GM21447 (cell line): ENCODE measurements at regions not wholly inside any gene's neighbourhood (a gene's known extent, or its start where the extent isn't known, plus 50 kb on each side); places are given as distances from the start of the nearest gene placed in this dataset.
"Not testable (repeated sequence)": the region's sequence is repeated elsewhere in the genome, so short reads cannot be mapped to it uniquely, and the experiment has no call there.

Experiments used
- ATAC-seq: cut with Tn5 transposase; IDR thresholded peaks from one replicate; pipeline ENCODE4 v1.9.1; 2021; ENCODE audit not compliant: unreplicated experiment

- no peak for ATAC-seq
Observed at GRCh38 chrX:128653524-128654060, 601.4 kb upstream of the ACTRT1 start.

- no peak for ATAC-seq
Observed at GRCh38 chrX:128650326-128650725, 598.1 kb upstream of the ACTRT1 start.

- ATAC-seq = no peak
Observed at GRCh38 chrX:128634754-128635153, 582.6 kb upstream of the ACTRT1 start.

GRCh38 chrX:128623361-128623760, 571.2 kb upstream of the ACTRT1 start:
- no peak for ATAC-seq

GRCh38 chrX:128622296-128622695, 570.1 kb upstream of the ACTRT1 start:
- ATAC-seq = no peak

- no peak for ATAC-seq
Observed at GRCh38 chrX:128619490-128619889, 567.3 kb upstream of the ACTRT1 start.

- no peak for ATAC-seq
Observed at GRCh38 chrX:128616933-128617332, 564.7 kb upstream of the ACTRT1 start.

- ATAC-seq = not testable (repeated sequence)
Observed at GRCh38 chrX:128606817-128607216, 554.6 kb upstream of the ACTRT1 start.

GRCh38 chrX:128606357-128606756, 554.2 kb upstream of the ACTRT1 start:
- not testable (repeated sequence) for ATAC-seq

GRCh38 chrX:128601706-128602105, 549.5 kb upstream of the ACTRT1 start:
- no peak for ATAC-seq

- no peak for ATAC-seq
Observed at GRCh38 chrX:128599632-128600031, 547.4 kb upstream of the ACTRT1 start.

GRCh38 chrX:128582036-128582435, 529.8 kb upstream of the ACTRT1 start:
- ATAC-seq = no peak

- no peak for ATAC-seq
Observed at GRCh38 chrX:128581615-128582014, 529.4 kb upstream of the ACTRT1 start.

- ATAC-seq = no peak
Observed at GRCh38 chrX:128543114-128543513, 490.9 kb upstream of the ACTRT1 start.

- no peak for ATAC-seq
Observed at GRCh38 chrX:128518508-128518907, 466.3 kb upstream of the ACTRT1 start.

GRCh38 chrX:128517691-128518090, 465.5 kb upstream of the ACTRT1 start:
- no peak for ATAC-seq

GRCh38 chrX:128504496-128504895, 452.3 kb upstream of the ACTRT1 start:
- ATAC-seq = no peak

- no peak for ATAC-seq
Observed at GRCh38 chrX:128464116-128464515, 411.9 kb upstream of the ACTRT1 start.

GRCh38 chrX:128460835-128461234, 408.6 kb upstream of the ACTRT1 start:
- ATAC-seq = no peak

GRCh38 chrX:128458888-128459287, 406.7 kb upstream of the ACTRT1 start:
- ATAC-seq = no peak

- ATAC-seq = no peak
Observed at GRCh38 chrX:128457674-128458073, 405.5 kb upstream of the ACTRT1 start.

- no peak for ATAC-seq
Observed at GRCh38 chrX:128439159-128439558, 387.0 kb upstream of the ACTRT1 start.

GRCh38 chrX:128438082-128438481, 385.9 kb upstream of the ACTRT1 start:
- ATAC-seq = no peak
